Fibroblast of pulmonary artery (primary cell): ENCODE measurements at regions not wholly inside any gene's neighbourhood (a gene's known extent, or its start where the extent isn't known, plus 50 kb on each side); places are given as distances from the start of the nearest gene placed in this dataset.

ENCODE experiments used
- DNase-seq: peaks from one replicate; pipeline ENCODE4 v3.0.0-alpha.2; 2010; ENCODE audit warnings: low read depth
- H3K4me3 ChIP-seq: replicated peaks from 2 replicates; pipeline ENCODE4 v1.5.1; 2011; ENCODE audit warnings: low read depth, mild to moderate bottlenecking, control low read depth, low read length, moderate library complexity
- CTCF ChIP-seq: IDR thresholded peaks from 2 replicates; pipeline ENCODE4 v1.5.1; 2011; ENCODE audit warnings: mild to moderate bottlenecking, control low read depth, low read length, inconsistent platforms; ENCODE audit errors: missing control alignments

DNA sequence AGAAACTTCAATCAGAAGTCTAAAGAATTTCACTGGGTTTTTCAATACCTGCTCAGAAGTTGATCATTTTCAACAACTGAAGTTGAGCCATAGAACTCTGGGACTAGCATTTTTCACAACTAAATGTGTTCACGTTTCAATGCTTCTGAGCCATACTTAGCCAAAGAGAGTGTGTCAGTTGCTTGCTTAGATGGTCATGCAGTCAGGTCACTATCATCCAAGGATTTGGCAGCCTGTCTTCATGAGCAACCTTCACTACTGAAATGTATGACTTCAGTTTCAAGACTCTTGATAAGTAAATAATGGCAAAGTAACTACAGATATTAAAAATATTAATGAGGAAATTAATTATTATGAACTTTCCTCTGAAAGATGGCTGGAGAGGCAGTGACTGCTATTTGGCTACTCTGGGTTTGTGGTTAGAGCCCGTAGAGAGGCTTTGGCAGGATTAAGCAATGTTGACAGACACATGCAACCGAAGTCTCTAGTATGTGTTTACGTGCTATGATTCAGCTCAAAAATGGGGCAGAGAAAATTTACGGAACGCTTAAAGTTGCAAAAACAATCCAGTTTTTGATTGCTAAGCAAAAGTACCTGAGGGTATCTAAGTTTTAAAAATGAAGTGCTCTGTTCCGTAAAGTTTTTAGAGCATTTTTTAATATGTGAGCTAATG is 133.8 kb downstream of the GMNC start:
- no peak for TF ChIP-seq CTCF
- DNase-seq: no peak
- no peak overlapping the region for H3K4me3 ChIP-seq

GRCh38 chr3:190722181-190722905 is 140.2 kb downstream of the GMNC start:
- TF ChIP-seq CTCF: no peak
- no peak for DNase-seq

DNA sequence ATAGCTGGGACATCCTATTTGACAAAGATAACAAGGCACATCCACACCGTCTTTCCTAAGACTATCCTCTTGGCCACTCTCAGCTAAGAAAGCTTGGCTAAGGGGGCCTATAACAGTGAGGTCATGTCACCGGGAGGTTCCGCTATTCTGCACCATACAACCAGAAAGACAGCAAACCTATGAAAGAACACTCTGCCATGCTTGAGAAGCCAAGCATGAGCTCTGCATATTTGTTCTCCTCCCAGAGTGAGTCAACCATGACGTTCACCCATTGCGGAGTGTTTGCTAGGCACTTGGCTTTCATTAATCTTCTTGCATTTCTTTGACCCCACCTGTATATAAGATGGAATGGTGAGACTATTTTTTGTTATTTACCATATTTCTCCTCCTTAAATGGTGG is 141.2 kb downstream of the GMNC start:
- TF ChIP-seq CTCF: no peak
- H3K4me3 ChIP-seq: no peak overlapping the region
- DNase-seq: no peak

More at GRCh38 chr3:190722181-190722905, 140.2 kb downstream of the GMNC start:
- H3K4me3 ChIP-seq: no peak overlapping the region

- TF ChIP-seq CTCF: no peak
- DNase-seq: peak; percentile 57
- no peak overlapping the region for H3K4me3 ChIP-seq
These were observed 143.8 kb downstream of the GMNC start for GRCh38 chr3:190718671-190719070.

DNA sequence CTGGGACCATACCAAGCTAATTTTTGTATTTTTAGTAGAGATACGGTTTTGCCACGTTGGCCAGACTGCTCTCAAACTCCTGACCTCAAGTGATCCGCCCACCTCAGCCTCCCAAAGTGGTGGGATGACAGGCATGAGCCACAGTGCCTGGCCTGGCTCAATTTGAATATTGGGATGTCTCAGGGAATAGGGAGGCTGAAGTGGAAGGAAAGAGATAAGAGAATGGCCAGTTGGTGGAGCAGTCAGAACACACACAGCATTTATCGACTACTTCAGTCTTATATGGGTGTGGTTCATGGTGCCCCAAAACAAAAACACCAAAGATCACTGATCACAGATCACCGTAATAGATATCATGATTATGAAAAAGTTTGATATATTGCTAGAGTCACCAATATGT is 144.4 kb downstream of the GMNC start:
- TF ChIP-seq CTCF: no peak
- no peak overlapping the region for H3K4me3 ChIP-seq
- DNase-seq: no peak

DNA sequence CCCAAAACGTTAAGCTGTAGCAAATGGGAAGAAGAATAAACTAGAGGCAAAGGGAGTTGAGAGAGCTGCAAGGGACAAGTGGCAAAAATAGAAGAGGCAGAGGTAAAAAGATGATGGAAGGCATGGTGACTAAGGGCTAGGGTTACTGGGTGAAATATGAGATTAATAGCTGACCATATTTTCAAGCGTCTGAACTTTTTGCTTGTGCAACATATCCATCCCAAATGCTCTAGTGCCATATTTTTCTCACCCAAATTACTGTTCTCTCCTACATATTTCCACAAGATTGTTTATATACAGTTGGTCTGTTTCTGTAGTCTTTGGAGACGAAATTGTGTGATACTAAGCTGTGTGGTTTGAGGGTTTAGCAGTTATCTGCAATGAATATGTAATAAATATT is 145.5 kb downstream of the GMNC start:
- H3K4me3 ChIP-seq: no peak overlapping the region
- TF ChIP-seq CTCF: no peak
- DNase-seq: no peak
